GM12878 (cell line): ENCODE measurements at regions not wholly inside any gene's neighbourhood (a gene's known extent, or its start where the extent isn't known, plus 50 kb on each side); places are given as distances from the start of the nearest gene placed in this dataset.

Experiments used
- CHD4 ChIP-seq: fragments of 200-600 bp; sonication (generic); IDR thresholded peaks from 2 replicates; pipeline ENCODE4 v1.6.1; 2016; ENCODE audit warnings: mild to moderate bottlenecking
- POLR2A ChIP-seq: IDR thresholded peaks from 2 replicates; pipeline ENCODE4 v1.6.1; 2011; ENCODE audit warnings: low read depth, mild to moderate bottlenecking, low read length
- RCOR1 ChIP-seq: conservative IDR thresholded peaks from 2 replicates; pipeline ENCODE4 v1.6.1; 2012; ENCODE audit warnings: low read depth, low read length, improper control_type of control experiment
- YY1 ChIP-seq: IDR thresholded peaks from 2 replicates; pipeline ENCODE4 v1.6.1; 2011; ENCODE audit warnings: low read depth, mild to moderate bottlenecking, low read length
- TF ChIP-seq, protein P1 (sequence below), 3 experiments: IDR thresholded peaks in 2 of 3; conservative IDR thresholded peaks in 1 of 3; 2 replicates each; pipeline ENCODE4 v1.5.1; 2011; ENCODE audit warnings: low read depth in 3 of 3, low read length in 3 of 3, mild to moderate bottlenecking in 3 of 3, control low read depth in 2 of 3, moderate library complexity in 2 of 3, inconsistent platforms in 1 of 3, mixed read lengths in 1 of 3; ENCODE audit not compliant: control insufficient read depth in 2 of 3, insufficient read depth in 1 of 3; ENCODE audit errors: extremely low read depth in 1 of 3

DNA sequence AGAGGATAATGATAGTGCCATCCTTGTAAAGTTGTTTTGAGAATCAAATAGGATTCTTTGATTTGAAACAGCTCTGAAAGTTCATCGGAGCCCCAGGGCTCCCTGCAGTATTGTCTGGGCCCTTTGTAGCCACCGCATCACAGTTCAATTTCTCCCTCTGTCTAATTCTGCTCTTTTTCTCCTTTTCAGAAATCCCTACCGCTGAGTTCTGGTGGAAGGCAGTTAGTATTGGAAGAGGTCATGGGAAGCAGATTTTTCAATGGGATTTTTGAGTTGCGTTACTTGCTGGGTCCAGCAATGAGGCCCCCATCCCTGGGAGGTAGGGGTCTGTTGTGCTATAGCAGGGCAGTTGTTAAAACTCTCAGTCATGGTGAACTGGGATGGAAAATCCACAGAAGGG is 101.0 kb upstream of the DISP3 start:
- TF ChIP-seq, protein P1, sequence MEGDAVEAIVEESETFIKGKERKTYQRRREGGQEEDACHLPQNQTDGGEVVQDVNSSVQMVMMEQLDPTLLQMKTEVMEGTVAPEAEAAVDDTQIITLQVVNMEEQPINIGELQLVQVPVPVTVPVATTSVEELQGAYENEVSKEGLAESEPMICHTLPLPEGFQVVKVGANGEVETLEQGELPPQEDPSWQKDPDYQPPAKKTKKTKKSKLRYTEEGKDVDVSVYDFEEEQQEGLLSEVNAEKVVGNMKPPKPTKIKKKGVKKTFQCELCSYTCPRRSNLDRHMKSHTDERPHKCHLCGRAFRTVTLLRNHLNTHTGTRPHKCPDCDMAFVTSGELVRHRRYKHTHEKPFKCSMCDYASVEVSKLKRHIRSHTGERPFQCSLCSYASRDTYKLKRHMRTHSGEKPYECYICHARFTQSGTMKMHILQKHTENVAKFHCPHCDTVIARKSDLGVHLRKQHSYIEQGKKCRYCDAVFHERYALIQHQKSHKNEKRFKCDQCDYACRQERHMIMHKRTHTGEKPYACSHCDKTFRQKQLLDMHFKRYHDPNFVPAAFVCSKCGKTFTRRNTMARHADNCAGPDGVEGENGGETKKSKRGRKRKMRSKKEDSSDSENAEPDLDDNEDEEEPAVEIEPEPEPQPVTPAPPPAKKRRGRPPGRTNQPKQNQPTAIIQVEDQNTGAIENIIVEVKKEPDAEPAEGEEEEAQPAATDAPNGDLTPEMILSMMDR (IDR thresholded peaks at IDR 0.05 in 2 of 3, conservative IDR thresholded peaks at IDR 0.05 in 1 of 3; ENCODE audit: control insufficient read depth in 2 of 3, extremely low read depth in 1 of 3, insufficient read depth in 1 of 3, low read depth in 3 of 3, low read length in 3 of 3), result no peak
- TF ChIP-seq YY1, result no peak
- no peak for TF ChIP-seq CHD4
- no peak for TF ChIP-seq POLR2A
- TF ChIP-seq RCOR1, result no peak
